ENCODE measurements at regions not wholly inside any gene's neighbourhood (a gene's known extent, or its start where the extent isn't known, plus 50 kb on each side); places are given as distances from the start of the nearest gene placed in this dataset.

DNA sequence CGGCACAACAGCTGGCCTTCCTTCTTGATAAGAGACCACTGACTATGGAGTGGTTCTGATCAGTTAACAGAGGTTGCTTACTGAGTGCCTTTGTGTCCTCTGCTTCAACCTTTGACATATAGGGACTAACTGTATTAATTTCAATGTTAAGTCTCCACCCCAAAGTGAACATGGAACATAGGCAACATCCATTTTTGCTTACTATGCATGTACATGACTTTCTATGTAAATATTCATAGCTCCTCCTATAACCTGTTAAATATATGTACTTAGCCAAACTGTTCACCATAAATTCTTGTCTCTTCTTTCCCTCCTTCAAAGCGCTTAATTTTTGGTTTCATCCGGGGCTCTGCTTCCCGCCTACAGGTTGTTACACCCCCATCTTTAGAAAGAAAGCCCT is 334.8 kb downstream of the EPM2A start:
- Mint-ChIP-seq H3K4me3 (no peak overlapping the region), H3K36me3 (ENCODE audit: insufficient read depth) (no peaks in the 10 kb centered on the region), H3K9me3 (no peaks in the 10 kb centered on the region), H3K27me3 (ENCODE audit: low read depth) (no peaks in the 10 kb centered on the region), H3K4me1 (ENCODE audit: low read depth) (no peaks in the 10 kb centered on the region)
- no peak for DNase-seq
- no peak for ATAC-seq

DNA sequence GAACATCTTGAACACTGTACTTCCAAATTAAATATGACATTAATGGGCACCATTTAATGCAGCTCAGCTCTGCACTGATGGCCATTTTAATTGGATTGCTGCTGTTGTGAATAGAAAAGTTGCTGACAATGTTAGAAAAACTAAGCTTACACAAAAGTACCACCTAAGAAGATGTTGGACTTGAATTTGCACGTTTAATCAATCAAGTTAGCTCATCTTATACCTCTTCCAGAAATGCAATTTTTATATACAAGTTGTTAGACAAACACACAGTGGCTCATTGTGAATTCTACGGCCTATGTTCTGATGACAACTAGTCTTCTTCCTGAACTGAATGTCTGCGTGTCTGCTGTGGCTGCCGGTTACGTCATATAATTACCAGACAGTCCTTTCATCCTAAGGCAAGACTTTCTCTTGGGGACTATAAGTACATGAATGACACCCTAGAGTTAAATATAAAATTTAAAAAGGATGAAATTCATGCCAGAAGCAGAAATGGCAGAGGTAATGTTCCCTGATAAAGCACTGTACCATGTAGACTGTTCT is 330.2 kb downstream of the EPM2A start:
- no peak for DNase-seq
- H3K9me3 Mint-ChIP-seq, result no peaks in the 10 kb centered on the region
- H3K4me1 Mint-ChIP-seq (ENCODE audit: low read depth), result no peaks in the 10 kb centered on the region
- no peak for ATAC-seq
- H3K4me3 Mint-ChIP-seq, result no peak overlapping the region
- H3K27me3 Mint-ChIP-seq (ENCODE audit: low read depth), result no peaks in the 10 kb centered on the region
- H3K36me3 Mint-ChIP-seq (ENCODE audit: insufficient read depth), result no peaks in the 10 kb centered on the region

DNA sequence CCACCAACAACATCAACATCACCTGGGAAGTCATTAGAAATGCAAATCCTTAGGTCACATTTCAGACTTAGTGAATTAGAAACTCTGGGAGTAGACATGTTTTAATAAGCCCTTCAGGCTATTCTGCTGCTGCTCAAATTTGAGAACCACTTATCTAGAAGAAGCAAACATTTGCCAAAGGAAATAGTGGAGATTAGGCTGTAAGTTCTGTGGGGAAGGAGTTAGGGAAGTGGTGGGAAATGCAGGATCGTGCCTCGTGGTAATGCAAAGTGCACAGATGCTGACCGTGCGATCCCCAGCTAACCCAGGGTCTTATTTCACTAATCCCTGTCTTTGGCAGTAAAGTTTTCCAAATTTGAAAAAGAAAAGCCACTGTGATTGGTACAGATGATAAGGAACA is 328.5 kb downstream of the EPM2A start:
- ATAC-seq, result no peak

DNA sequence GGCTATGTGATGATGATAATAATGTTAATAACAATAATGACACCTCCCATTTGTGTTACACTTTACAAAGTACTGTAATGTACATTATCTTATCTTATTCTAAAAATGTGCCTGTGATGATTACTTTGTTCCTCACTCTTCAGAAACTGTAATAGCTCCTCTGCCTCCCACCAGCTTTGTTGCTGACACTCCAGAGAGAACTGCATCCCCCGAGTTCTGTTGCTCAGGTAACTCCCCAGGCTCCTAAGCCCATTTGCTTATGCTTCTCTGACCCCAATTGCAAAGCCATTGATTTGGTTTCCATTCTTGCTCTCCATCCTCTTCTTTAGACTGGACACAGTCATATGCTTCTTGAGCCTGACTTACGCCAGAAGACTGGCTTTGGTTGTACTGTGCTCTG is 319.7 kb downstream of the EPM2A start:
- DNase-seq (no peak), ATAC-seq (no peak)
- Mint-ChIP-seq H3K4me1 (ENCODE audit: low read depth) (no peaks in the 10 kb centered on the region), H3K36me3 (ENCODE audit: insufficient read depth) (no peaks in the 10 kb centered on the region), H3K27me3 (ENCODE audit: low read depth) (no peaks in the 10 kb centered on the region), H3K9me3 (no peaks in the 10 kb centered on the region), H3K4me3 (no peak overlapping the region)

More for the DNA sequence above, 328.5 kb downstream of the EPM2A start:
- H3K27me3 Mint-ChIP-seq (ENCODE audit: low read depth), result no peaks in the 10 kb centered on the region
- DNase-seq, result no peak
- no peaks in the 10 kb centered on the region for H3K9me3 Mint-ChIP-seq
- H3K4me1 Mint-ChIP-seq (ENCODE audit: low read depth), result no peaks in the 10 kb centered on the region
- H3K4me3 Mint-ChIP-seq, result no peak overlapping the region
- H3K36me3 Mint-ChIP-seq (ENCODE audit: insufficient read depth), result no peaks in the 10 kb centered on the region

DNA sequence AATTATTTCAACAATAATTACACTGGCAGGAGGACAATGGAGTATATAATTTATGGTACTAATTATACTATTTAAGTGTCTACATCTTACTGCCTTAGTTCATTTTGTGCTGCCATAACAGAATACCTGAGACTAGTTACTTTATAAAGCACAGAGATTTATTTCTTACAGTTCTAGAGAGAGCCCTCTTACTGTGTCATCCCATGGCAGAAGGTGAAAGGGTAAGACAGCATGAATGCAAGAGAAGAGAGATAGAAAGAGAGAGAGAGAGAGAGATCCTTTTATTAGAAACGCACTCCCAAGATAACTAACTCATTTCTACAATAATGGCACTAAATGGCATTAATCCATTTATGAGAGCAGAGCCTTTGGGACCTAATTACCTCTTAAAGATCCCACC is 314.7 kb downstream of the EPM2A start:
- no peaks in the 10 kb centered on the region for H3K9me3 Mint-ChIP-seq
- no peaks in the 10 kb centered on the region for H3K4me1 Mint-ChIP-seq (ENCODE audit: low read depth)
- H3K4me3 Mint-ChIP-seq, result no peak overlapping the region
- DNase-seq, result no peak
- no peak for ATAC-seq
- peaks cover 4% of the 10 kb centered on the region for H3K27me3 Mint-ChIP-seq (ENCODE audit: low read depth)
- no peaks in the 10 kb centered on the region for H3K36me3 Mint-ChIP-seq (ENCODE audit: insufficient read depth)

DNA sequence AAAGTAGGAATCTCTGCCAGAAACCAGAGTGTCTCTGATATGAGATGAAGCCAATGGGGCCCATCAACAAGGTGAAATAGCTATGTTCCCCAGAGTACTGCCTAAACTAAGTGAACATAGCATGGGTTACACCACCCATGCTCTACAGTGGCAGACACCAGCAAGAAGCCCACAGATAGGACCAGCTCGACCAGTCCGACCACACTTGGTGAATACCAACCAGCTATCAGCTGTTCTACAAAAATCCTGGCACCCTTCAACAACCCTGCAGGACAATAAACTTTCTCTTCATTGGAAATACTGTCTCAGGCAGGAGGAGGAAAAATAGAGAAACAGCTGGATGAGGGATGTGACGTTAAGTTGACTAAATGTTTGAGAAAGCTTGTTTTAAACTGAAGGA is 311.4 kb downstream of the EPM2A start:
- Mint-ChIP-seq H3K36me3 (ENCODE audit: insufficient read depth) (no peaks in the 10 kb centered on the region), H3K4me1 (ENCODE audit: low read depth) (no peaks in the 10 kb centered on the region)

DNA sequence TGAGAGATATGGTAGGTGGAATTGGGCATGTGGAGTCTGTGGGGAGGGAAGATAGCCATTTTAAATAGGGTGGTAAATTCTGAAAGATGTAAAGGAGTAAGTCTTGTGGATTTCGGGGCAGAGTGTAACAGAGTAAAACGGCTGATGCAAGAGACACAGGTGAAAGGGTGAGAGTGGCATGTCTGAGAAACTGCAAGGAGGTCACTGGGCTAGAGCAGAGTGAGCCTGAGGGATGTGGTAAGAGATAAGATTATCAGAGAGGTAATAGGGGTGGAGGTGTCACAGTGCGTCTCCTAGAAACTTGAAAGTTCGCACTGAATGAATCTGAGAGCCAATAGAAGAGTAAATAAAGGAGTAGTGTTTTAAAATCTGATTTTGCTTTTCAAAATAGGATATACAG is 308.1 kb downstream of the EPM2A start:
- Mint-ChIP-seq H3K27me3 (ENCODE audit: low read depth) (peaks cover 4% of the 10 kb centered on the region), H3K4me3 (no peak overlapping the region), H3K9me3 (no peaks in the 10 kb centered on the region), H3K4me1 (ENCODE audit: low read depth) (no peaks in the 10 kb centered on the region), H3K36me3 (ENCODE audit: insufficient read depth) (no peaks in the 10 kb centered on the region)
- ATAC-seq, result no peak
- DNase-seq, result no peak

More for the DNA sequence above, 311.4 kb downstream of the EPM2A start:
- no peaks in the 10 kb centered on the region for H3K9me3 Mint-ChIP-seq
- no peak overlapping the region for H3K4me3 Mint-ChIP-seq
- H3K27me3 Mint-ChIP-seq (ENCODE audit: low read depth), result peaks cover 4% of the 10 kb centered on the region
- ATAC-seq (no peak), DNase-seq (no peak)

DNA sequence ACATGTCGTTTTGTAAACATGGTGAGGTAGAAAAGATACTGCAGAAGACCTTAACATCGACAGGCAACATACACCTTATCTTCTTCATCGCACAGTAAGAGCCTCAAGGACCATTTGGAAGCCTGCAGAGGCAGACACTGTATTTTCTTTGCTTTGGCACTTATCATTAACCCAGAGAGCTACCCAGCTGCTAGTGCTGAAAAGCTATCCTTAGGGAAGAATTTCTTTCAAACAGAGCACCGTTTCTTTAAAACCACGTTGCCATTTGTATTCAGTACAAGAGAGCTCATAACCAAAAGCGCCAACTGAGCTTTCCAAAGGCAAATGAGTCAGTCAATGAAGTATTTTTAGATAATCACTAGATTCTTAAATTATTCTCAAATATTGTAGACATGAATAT is 306.6 kb downstream of the EPM2A start:
- no peak overlapping the region for H3K4me3 Mint-ChIP-seq
- H3K36me3 Mint-ChIP-seq (ENCODE audit: insufficient read depth), result no peaks in the 10 kb centered on the region
- H3K4me1 Mint-ChIP-seq (ENCODE audit: low read depth), result no peaks in the 10 kb centered on the region
- ATAC-seq (no peak), DNase-seq (no peak)
- no peaks in the 10 kb centered on the region for H3K27me3 Mint-ChIP-seq (ENCODE audit: low read depth)
- no peaks in the 10 kb centered on the region for H3K9me3 Mint-ChIP-seq

DNA sequence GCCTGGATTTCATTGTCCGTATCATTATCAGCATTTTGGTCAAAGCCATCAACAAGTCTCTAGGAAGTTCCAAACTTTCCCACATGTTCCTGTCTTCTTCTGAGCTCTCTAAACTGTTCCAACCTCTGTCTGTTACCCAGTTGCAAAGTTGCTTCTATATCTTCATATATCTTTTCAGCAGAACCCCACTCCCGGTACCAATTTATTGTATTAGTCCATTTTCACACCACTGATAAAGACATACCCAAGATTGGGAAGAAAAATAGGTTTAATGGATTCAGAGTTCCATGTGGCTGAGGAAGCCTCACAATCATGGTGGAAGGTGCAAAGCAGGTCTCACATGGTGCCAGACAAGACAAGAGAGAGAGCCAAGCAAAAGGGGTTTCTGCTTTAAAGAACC is 293.2 kb downstream of the EPM2A start:
- H3K9me3 Mint-ChIP-seq, result peaks cover 39% of the 10 kb centered on the region
- peaks cover 1% of the 10 kb centered on the region for H3K27me3 Mint-ChIP-seq (ENCODE audit: low read depth)
- ATAC-seq, result no peak
- H3K4me3 Mint-ChIP-seq, result no peak overlapping the region
- no peaks in the 10 kb centered on the region for H3K4me1 Mint-ChIP-seq (ENCODE audit: low read depth)
- no peak for DNase-seq
- H3K36me3 Mint-ChIP-seq (ENCODE audit: insufficient read depth), result no peaks in the 10 kb centered on the region

DNA sequence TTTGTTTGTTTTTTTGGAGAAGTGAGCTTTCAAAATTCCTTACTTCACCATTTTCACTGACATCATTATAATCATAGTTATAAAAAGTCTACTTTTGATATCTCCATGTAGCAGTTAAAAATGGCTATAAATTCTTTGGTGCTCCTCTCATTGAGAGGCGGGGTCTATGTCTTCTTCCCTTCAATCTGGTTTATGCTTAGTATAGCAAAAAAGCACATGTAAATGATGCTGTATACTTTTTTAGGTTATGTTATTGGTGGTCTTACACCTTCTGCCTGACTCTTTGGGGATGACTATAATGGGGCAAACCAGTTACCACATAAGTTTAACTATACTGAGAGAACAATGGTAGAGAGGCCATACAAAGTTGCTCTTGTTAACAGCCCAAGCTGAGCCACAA is 289.6 kb downstream of the EPM2A start:
- Mint-ChIP-seq H3K4me1 (ENCODE audit: low read depth) (no peaks in the 10 kb centered on the region), H3K9me3 (peaks cover 39% of the 10 kb centered on the region), H3K36me3 (ENCODE audit: insufficient read depth) (no peaks in the 10 kb centered on the region), H3K4me3 (no peak overlapping the region), H3K27me3 (ENCODE audit: low read depth) (no peaks in the 10 kb centered on the region)
- no peak for ATAC-seq
- DNase-seq, result no peak

DNA sequence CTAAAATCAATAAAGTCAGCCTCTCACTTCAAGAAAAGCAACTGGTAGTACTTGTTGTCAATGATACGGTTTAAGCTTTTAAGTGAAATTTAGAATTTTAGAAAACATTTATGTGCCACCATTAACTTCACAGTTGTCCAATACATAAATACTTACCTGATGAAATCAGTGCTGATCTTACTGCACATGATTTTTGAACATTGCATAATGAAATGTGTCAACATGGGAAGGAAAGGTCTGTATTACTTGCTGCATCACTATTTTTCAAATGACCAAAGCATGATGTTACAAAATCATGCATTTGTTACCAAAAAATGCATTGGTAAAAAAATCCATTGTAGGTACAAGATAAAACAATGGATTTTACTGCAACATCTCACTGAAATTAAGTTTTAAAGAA is 284.3 kb downstream of the EPM2A start:
- no peaks in the 10 kb centered on the region for H3K27me3 Mint-ChIP-seq (ENCODE audit: low read depth)
- ATAC-seq, result no peak
- H3K9me3 Mint-ChIP-seq, result peaks cover 13% of the 10 kb centered on the region
- no peaks in the 10 kb centered on the region for H3K4me1 Mint-ChIP-seq (ENCODE audit: low read depth)
- no peaks in the 10 kb centered on the region for H3K36me3 Mint-ChIP-seq (ENCODE audit: insufficient read depth)
- DNase-seq, result no peak
- no peak overlapping the region for H3K4me3 Mint-ChIP-seq

DNA sequence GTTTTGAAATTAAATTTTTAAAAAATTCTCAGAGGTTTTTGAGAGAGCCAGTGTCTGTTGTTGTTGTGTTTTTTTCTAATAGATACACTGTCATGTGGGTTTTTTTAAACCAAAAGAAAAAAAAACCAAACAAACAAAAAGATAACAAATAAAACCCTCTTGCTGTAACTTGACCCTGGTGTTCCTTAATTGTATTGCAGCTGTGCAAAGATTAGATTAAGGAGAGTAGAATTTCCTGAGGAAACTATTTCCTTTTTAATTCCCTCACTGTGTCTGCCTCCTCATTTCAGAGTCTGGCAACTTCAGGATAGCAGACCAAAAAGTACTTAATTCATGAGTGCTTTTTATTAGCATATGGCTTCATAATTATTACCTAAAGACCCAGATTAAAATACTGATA is 281.9 kb downstream of the EPM2A start:
- no peaks in the 10 kb centered on the region for H3K27me3 Mint-ChIP-seq (ENCODE audit: low read depth)
- H3K36me3 Mint-ChIP-seq (ENCODE audit: insufficient read depth), result no peaks in the 10 kb centered on the region
- no peaks in the 10 kb centered on the region for H3K4me1 Mint-ChIP-seq (ENCODE audit: low read depth)
- no peak overlapping the region for H3K4me3 Mint-ChIP-seq
- DNase-seq (no peak), ATAC-seq (no peak)
- H3K9me3 Mint-ChIP-seq, result no peaks in the 10 kb centered on the region

DNA sequence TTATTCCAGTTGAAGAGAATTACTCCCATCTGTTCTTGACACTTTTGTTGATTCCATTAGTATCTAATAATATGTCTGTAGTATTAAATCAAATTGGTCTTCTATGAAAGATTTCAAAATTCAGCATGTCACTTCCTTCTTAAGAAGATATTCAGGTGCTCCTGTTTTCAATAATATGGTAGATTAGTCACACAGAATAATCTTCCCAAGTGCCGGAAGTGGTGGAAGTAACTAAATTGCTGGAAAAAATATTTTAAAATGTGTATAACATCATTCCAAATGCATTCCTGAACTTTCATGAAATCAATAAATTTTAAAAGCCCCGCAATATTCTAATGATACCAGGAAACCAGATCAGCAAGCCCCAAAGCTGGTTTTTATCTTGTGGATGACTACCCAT is 281.3 kb downstream of the EPM2A start:
- H3K4me1 Mint-ChIP-seq (ENCODE audit: low read depth), result no peaks in the 10 kb centered on the region

DNA sequence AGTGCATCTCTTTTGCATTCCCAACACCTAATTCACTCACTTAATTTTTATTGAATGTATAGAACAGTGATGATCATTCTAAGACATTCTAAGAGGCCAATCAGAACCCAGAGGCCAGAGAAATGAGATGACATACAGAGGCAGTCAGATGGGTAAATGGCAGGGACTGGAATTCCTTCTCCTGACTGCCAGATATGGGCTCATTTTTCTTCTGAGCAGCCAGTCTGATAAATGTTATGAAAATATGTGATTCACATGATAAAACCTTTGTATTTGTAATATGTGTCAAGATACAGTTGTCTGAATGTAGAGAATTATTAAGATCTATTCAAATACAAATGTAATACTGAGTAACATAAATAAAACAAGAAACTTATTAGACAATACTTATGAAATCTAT is 277.8 kb downstream of the EPM2A start:
- Mint-ChIP-seq H3K4me3 (no peak overlapping the region), H3K36me3 (ENCODE audit: insufficient read depth) (no peaks in the 10 kb centered on the region), H3K4me1 (ENCODE audit: low read depth) (no peaks in the 10 kb centered on the region), H3K9me3 (no peaks in the 10 kb centered on the region), H3K27me3 (ENCODE audit: low read depth) (no peaks in the 10 kb centered on the region)
- ATAC-seq, result no peak
- DNase-seq, result no peak

More for the DNA sequence above, 281.3 kb downstream of the EPM2A start:
- ATAC-seq (no peak), DNase-seq (no peak)
- Mint-ChIP-seq H3K36me3 (ENCODE audit: insufficient read depth) (no peaks in the 10 kb centered on the region), H3K9me3 (no peaks in the 10 kb centered on the region), H3K27me3 (ENCODE audit: low read depth) (no peaks in the 10 kb centered on the region), H3K4me3 (no peak overlapping the region)

DNA sequence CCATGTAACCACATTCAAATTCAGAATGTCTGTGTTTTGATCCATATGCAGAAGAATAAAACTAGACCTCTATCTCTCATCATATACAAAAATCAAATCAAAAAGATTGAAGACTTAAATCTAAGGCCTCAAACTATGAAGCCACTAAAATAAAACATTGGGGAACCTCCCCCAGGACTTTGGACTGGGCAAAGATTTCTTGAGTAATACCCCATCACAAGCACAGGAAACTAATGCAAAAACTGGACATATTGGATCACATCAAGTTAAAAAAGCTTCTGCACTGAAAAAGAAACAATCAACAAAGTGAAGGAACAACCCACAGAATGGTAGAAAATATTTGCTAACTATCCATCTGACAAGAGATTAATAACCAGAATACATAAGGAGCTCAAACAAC is 266.8 kb downstream of the EPM2A start:
- H3K9me3 Mint-ChIP-seq, result peaks cover 11% of the 10 kb centered on the region

DNA sequence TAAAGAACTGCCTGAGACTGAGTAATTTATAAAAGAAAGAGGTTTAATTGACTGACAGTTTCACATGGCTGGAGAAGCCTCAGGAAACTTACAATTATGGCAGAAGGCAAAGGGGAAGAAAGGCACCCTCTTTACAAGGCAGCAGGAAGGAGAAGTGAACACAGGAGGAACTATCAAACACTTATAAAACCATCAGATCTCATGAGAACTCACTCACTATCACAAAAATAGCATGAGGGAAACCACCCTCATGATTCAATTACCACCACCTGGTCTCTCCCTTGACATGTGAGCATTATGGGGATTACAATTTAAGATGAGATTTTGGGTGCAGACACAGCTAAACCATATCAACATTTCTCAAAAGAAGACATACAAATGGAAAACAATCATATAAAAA is 266.3 kb downstream of the EPM2A start:
- Mint-ChIP-seq H3K36me3 (ENCODE audit: insufficient read depth) (no peaks in the 10 kb centered on the region), H3K4me3 (no peak overlapping the region), H3K9me3 (peaks cover 12% of the 10 kb centered on the region), H3K27me3 (ENCODE audit: low read depth) (no peaks in the 10 kb centered on the region), H3K4me1 (ENCODE audit: low read depth) (no peaks in the 10 kb centered on the region)
- ATAC-seq, result no peak
- DNase-seq, result no peak

More for the DNA sequence above, 266.8 kb downstream of the EPM2A start:
- Mint-ChIP-seq H3K27me3 (ENCODE audit: low read depth) (no peaks in the 10 kb centered on the region), H3K4me3 (no peak overlapping the region), H3K36me3 (ENCODE audit: insufficient read depth) (no peaks in the 10 kb centered on the region), H3K4me1 (ENCODE audit: low read depth) (no peaks in the 10 kb centered on the region)
- ATAC-seq (no peak), DNase-seq (no peak)

All from activated T-cell treated with anti-CD3 and anti-CD28 coated beads, Interleukin-2, amount 50 U/mL, for 4 hours (primary cell).